AG09319 (cell line): ENCODE measurements at regions not wholly inside any gene's neighbourhood (a gene's known extent, or its start where the extent isn't known, plus 50 kb on each side); places are given as distances from the start of the nearest gene placed in this dataset.

Experiments used
- DNase-seq: peaks from one replicate; pipeline ENCODE4 v3.0.0-alpha.2; 2010; ENCODE audit warnings: low read depth; ENCODE audit errors: extremely low read depth
- CTCF ChIP-seq: IDR thresholded peaks from 2 replicates; pipeline ENCODE4 v1.5.1; 2011; ENCODE audit warnings: low read depth, mild to moderate bottlenecking, inconsistent platforms, low read length, moderate library complexity

- DNase-seq = no peak
- no peak for TF ChIP-seq CTCF
Measured at GRCh38 chr10:117445992-117446391, 70.8 kb upstream of the PDZD8 start.

DNA sequence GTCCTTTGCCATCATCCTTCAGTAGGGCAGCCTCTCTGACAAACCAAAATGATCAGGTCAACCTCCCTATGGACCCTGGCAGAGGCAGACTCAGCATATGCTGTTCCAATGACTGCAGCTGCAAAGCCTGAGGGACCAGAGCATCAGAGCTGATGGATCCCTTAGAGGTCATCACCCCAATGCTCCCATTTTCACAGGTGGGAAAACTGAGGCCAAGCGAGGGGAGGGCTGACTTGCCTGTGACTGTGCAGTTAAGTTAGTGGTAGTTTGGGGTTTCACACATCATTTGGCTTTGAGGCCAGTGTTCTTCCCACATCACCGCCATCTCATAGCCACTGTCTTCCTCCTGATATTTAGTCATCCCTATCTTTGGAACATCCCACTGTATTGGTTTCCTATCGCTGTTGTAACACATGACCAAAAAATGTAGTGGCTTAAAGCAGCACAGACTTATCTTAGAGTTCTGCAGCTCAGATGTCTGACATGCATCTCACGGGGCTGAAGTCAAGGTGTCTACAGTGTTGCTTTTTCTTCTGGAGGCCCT lies 69.3 kb upstream of the PDZD8 start:
- no peak for DNase-seq
- no peak for TF ChIP-seq CTCF

DNA sequence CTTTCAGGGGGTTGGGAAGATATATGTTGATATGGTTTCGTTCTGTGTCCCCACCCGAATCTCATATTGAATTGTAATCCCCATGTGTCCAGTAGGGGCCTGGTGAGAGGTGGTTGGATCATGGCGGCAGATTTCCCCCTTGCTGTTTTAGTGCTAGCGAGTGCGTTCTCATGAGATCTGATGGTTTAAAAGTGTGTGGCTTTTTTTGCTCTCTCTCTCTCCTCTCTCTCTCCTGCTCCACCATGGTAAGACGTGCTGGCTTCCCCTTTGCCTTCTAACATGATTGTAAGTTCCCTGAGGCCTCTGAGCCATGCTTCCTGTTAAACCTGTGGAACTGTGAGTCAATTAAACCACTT lies 68.4 kb upstream of the PDZD8 start:
- TF ChIP-seq CTCF = no peak

GRCh38 chr10:117442944-117443685 lies 67.9 kb upstream of the PDZD8 start:
- DNase-seq = peak; percentile 16
- peak; percentile 77 for TF ChIP-seq CTCF

More for the DNA sequence above, 68.4 kb upstream of the PDZD8 start:
- DNase-seq = no peak

GRCh38 chr10:117442521-117442920 lies 67.3 kb upstream of the PDZD8 start:
- no peak for DNase-seq
- no peak for TF ChIP-seq CTCF

- DNase-seq = peak; percentile 30
- no peak for TF ChIP-seq CTCF
Measured at GRCh38 chr10:117441812-117442443, 66.7 kb upstream of the PDZD8 start.

- no peak for TF ChIP-seq CTCF
- no peak for DNase-seq
Measured at GRCh38 chr10:117441361-117441760, 66.1 kb upstream of the PDZD8 start.
